ENCODE measurements at regions not wholly inside any gene's neighbourhood (a gene's known extent, or its start where the extent isn't known, plus 50 kb on each side); places are given as distances from the start of the nearest gene placed in this dataset.

DNA sequence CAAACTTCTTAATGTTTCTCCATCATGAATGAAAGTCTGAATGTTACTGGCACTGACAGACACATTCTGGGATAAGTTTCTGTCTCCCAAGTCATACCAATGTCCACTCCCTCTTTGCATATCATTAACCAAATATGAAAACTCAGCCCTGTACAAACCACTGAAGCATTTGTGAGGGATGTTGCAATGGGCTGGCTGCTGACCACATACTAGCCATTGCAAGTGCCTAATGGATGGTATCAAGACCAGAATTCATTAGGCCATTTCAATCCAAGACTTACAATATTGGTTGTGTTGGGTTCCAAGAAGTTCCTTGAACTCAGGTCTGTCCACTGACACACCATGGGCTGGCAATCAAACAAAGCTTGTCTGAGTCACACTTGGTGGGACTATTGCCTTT, 73.8 kb downstream of the CBLN2 start:
- ATAC-seq = no peak
- Mint-ChIP-seq H3K4me1 (no peaks in the 10 kb centered on the region), H3K27me3 (ENCODE audit: low read depth) (peaks cover 35% of the 10 kb centered on the region), H3K4me3 (no peak overlapping the region), H3K36me3 (peaks cover 13% of the 10 kb centered on the region), H3K27ac (no peak overlapping the region), H3K9me3 (peaks cover 50% of the 10 kb centered on the region)
- DNase-seq (ENCODE audit: low spot score) = no peak
- no peak for TF ChIP-seq SMAD4 (CRISPR knock-in tag; IDR thresholded peaks at IDR 0.05)
- no peak for TF ChIP-seq NFATC4 (CRISPR knock-in tag; IDR thresholded peaks at IDR 0.05)
- TF ChIP-seq, protein P1, sequence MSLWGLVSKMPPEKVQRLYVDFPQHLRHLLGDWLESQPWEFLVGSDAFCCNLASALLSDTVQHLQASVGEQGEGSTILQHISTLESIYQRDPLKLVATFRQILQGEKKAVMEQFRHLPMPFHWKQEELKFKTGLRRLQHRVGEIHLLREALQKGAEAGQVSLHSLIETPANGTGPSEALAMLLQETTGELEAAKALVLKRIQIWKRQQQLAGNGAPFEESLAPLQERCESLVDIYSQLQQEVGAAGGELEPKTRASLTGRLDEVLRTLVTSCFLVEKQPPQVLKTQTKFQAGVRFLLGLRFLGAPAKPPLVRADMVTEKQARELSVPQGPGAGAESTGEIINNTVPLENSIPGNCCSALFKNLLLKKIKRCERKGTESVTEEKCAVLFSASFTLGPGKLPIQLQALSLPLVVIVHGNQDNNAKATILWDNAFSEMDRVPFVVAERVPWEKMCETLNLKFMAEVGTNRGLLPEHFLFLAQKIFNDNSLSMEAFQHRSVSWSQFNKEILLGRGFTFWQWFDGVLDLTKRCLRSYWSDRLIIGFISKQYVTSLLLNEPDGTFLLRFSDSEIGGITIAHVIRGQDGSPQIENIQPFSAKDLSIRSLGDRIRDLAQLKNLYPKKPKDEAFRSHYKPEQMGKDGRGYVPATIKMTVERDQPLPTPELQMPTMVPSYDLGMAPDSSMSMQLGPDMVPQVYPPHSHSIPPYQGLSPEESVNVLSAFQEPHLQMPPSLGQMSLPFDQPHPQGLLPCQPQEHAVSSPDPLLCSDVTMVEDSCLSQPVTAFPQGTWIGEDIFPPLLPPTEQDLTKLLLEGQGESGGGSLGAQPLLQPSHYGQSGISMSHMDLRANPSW (CRISPR knock-in tag; conservative IDR thresholded peaks at IDR 0.05; ENCODE audit: low read depth) = no peak
- no peak for TF ChIP-seq NR1H2 (CRISPR knock-in tag; IDR thresholded peaks at IDR 0.05)
- no peak for TF ChIP-seq RORB (CRISPR knock-in tag; IDR thresholded peaks at IDR 0.05)
- TF ChIP-seq PRRX2 (CRISPR knock-in tag; IDR thresholded peaks at IDR 0.05) = no peak
- TF ChIP-seq, protein P2, sequence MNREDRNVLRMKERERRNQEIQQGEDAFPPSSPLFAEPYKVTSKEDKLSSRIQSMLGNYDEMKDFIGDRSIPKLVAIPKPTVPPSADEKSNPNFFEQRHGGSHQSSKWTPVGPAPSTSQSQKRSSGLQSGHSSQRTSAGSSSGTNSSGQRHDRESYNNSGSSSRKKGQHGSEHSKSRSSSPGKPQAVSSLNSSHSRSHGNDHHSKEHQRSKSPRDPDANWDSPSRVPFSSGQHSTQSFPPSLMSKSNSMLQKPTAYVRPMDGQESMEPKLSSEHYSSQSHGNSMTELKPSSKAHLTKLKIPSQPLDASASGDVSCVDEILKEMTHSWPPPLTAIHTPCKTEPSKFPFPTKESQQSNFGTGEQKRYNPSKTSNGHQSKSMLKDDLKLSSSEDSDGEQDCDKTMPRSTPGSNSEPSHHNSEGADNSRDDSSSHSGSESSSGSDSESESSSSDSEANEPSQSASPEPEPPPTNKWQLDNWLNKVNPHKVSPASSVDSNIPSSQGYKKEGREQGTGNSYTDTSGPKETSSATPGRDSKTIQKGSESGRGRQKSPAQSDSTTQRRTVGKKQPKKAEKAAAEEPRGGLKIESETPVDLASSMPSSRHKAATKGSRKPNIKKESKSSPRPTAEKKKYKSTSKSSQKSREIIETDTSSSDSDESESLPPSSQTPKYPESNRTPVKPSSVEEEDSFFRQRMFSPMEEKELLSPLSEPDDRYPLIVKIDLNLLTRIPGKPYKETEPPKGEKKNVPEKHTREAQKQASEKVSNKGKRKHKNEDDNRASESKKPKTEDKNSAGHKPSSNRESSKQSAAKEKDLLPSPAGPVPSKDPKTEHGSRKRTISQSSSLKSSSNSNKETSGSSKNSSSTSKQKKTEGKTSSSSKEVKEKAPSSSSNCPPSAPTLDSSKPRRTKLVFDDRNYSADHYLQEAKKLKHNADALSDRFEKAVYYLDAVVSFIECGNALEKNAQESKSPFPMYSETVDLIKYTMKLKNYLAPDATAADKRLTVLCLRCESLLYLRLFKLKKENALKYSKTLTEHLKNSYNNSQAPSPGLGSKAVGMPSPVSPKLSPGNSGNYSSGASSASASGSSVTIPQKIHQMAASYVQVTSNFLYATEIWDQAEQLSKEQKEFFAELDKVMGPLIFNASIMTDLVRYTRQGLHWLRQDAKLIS (CRISPR knock-in tag; IDR thresholded peaks at IDR 0.05; ENCODE audit: borderline replicate concordance) = no peak
- TF ChIP-seq, protein P3, sequence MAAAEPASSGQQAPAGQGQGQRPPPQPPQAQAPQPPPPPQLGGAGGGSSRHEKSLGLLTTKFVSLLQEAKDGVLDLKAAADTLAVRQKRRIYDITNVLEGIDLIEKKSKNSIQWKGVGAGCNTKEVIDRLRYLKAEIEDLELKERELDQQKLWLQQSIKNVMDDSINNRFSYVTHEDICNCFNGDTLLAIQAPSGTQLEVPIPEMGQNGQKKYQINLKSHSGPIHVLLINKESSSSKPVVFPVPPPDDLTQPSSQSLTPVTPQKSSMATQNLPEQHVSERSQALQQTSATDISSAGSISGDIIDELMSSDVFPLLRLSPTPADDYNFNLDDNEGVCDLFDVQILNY (CRISPR knock-in tag; IDR thresholded peaks at IDR 0.05) = no peak
- ChIA-PET POLR2A (no interaction called here), CTCF (no interaction called here)

DNA sequence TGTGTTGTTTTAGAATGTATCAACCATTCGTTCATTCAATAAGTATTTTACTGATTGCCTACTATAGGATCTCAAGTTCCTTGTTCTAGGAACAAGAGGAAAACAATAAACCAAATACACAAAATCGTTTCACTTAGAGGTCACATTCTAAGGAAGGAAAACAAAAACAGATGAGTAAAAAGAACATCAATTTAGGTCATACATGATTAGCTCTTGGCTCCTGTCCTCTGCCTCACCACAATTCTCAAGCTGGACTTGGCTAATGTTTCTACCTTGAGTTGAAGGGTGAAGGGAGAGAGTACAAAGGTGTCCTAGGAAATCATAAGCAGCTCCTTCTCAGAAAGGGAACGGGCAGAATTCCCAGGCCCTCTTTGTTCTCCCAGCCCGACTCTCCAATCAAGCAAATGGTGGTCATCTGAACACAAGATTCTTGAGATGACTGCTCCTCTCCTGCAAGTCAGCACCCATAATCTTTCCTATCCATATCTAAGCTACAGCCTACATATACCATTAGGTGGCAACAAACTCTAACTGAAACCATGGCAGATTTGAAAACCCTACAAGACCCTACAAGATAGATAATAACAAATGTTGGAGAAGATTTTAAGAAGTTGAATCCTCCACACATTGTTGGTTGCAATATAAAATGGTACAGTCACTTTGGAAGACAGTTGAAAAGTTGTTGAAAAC, 76.0 kb downstream of the CBLN2 start:
- no peak for DNase-seq (ENCODE audit: low spot score)
- CTCF ChIA-PET = interaction anchor here (0.6 kb wide), 1 partner anchor 235 kb away, joined by 3 read pairs; no protein-coding TSS in a partner anchor
- Mint-ChIP-seq H3K36me3 (peaks cover 23% of the 10 kb centered on the region), H3K27me3 (ENCODE audit: low read depth) (peaks cover 45% of the 10 kb centered on the region), H3K4me3 (no peak overlapping the region), H3K27ac (no peak overlapping the region), H3K4me1 (no peaks in the 10 kb centered on the region), H3K9me3 (peaks cover 51% of the 10 kb centered on the region)
- POLR2A ChIA-PET = no interaction called here
- no peak for TF ChIP-seq FOXJ3 (CRISPR knock-in tag; IDR thresholded peaks at IDR 0.05; ENCODE audit: borderline replicate concordance)
- TF ChIP-seq, protein P4, sequence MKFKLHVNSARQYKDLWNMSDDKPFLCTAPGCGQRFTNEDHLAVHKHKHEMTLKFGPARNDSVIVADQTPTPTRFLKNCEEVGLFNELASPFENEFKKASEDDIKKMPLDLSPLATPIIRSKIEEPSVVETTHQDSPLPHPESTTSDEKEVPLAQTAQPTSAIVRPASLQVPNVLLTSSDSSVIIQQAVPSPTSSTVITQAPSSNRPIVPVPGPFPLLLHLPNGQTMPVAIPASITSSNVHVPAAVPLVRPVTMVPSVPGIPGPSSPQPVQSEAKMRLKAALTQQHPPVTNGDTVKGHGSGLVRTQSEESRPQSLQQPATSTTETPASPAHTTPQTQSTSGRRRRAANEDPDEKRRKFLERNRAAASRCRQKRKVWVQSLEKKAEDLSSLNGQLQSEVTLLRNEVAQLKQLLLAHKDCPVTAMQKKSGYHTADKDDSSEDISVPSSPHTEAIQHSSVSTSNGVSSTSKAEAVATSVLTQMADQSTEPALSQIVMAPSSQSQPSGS (CRISPR knock-in tag; IDR thresholded peaks at IDR 0.05; ENCODE audit: borderline replicate concordance, low read depth) = no peak
- no peak for TF ChIP-seq ZNF219 (CRISPR knock-in tag; IDR thresholded peaks at IDR 0.05; ENCODE audit: borderline replicate concordance)
- TF ChIP-seq, protein P5, sequence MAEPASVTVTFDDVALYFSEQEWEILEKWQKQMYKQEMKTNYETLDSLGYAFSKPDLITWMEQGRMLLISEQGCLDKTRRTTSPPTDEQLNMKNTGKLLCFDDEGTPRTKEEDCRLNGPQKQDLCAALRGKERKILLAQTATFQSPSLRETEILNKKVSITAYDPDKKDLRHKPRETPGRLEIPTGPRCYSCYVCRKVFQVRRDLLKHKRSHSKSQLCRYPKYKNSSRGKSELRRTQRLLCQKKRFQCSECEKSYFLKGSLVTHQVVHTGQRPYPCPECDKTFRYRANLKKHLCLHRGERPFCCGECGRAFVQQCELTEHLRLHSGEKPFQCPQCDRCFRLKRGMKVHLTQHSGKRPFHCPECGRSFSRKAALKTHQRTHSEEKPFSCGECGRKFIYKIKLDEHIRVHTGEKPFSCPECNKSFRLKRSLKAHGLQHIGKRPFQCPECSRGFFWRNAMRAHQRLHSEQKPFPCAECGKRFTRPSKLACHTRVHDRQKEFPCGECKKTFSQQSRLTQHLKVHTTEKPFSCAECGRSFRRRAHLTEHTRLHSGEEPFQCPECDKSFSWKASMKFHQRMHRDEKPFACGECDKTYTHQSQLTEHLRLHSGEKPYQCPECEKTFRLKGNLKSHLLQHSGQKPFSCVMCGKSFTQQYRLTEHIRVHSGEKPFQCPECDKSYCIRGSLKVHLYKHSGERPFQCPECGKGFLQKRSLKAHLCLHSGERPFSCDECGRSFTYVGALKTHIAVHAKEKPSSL (CRISPR knock-in tag; conservative IDR thresholded peaks at IDR 0.05) = no peak
- TF ChIP-seq TEAD4 (CRISPR knock-in tag; IDR thresholded peaks at IDR 0.05) = no peak
- ATAC-seq = no peak
